ENCODE measurements at regions not wholly inside any gene's neighbourhood (a gene's known extent, or its start where the extent isn't known, plus 50 kb on each side); places are given as distances from the start of the nearest gene placed in this dataset.

- TF ChIP-seq CTCF (conservative IDR thresholded peaks at IDR 0.05; ENCODE audit: low read depth, low read length) = no peak
Observed at GRCh38 chr1:168806952-168807351, 77.9 kb upstream of the DPT start.

DNA sequence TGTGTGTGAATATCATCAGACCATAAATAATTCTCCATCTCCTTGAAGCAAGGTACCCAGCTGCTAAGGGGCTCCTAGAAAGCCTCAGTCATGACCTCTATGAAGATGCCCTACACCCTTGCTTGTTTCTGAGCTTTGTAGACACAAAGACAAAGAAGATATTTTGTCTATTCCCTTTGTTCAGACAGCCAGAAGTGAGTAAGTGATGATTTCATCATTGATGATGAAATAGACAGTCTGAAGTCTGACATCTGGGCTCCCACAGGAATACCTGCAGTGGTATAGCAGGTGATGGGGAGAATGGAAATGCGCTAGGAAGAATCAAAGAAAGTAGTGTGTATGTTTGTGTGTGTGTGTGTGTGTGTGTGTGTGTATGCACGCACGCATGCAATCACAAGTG, 82.2 kb upstream of the DPT start:
- no peak for DNase-seq (ENCODE audit: low read depth)
- no peak for TF ChIP-seq CTCF (conservative IDR thresholded peaks at IDR 0.05; ENCODE audit: low read depth, low read length)
- no peak overlapping the region for H3K4me3 ChIP-seq (ENCODE audit: low read length)

More at GRCh38 chr1:168806952-168807351, 77.9 kb upstream of the DPT start:
- DNase-seq (ENCODE audit: low read depth) = no peak
- H3K4me3 ChIP-seq (ENCODE audit: low read length) = no peak overlapping the region

DNA sequence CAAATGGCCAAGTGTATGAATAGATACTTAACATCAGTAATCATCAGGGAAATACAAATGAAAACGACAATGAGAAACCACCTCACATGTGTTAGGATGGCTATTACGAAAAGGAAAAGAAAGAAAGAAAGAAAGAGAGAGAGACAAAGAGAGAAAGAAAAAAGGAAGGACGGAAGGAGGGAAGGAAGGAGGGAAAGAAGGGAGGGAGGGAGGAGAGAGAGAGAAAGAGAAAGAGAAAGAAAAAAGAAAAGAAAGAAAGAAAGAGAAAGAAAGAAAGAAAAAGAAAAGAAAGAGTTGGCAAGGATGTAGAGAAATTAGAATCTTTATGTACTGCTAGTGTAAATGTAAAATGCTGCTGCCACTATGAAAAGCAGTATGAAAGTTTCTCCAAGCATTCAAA, 90.7 kb upstream of the DPT start:
- DNase-seq (ENCODE audit: low read depth) = no peak
- no peak for TF ChIP-seq CTCF (conservative IDR thresholded peaks at IDR 0.05; ENCODE audit: low read depth, low read length)
- H3K4me3 ChIP-seq (ENCODE audit: low read length) = no peak overlapping the region

GRCh38 chr1:168821434-168821833, 92.4 kb upstream of the DPT start:
- H3K4me3 ChIP-seq (ENCODE audit: low read length) = no peak overlapping the region
- DNase-seq (ENCODE audit: low read depth) = no peak
- TF ChIP-seq CTCF (conservative IDR thresholded peaks at IDR 0.05; ENCODE audit: low read depth, low read length) = no peak

- no peak overlapping the region for H3K4me3 ChIP-seq (ENCODE audit: low read length)
- no peak for TF ChIP-seq CTCF (conservative IDR thresholded peaks at IDR 0.05; ENCODE audit: low read depth, low read length)
- no peak for DNase-seq (ENCODE audit: low read depth)
Observed at GRCh38 chr1:168822911-168823310, 93.9 kb upstream of the DPT start.

- DNase-seq (ENCODE audit: low read depth) = no peak
- no peak overlapping the region for H3K4me3 ChIP-seq (ENCODE audit: low read length)
- TF ChIP-seq CTCF (conservative IDR thresholded peaks at IDR 0.05; ENCODE audit: low read depth, low read length) = no peak
Observed at GRCh38 chr1:168823988-168824387, 95.0 kb upstream of the DPT start.

DNA sequence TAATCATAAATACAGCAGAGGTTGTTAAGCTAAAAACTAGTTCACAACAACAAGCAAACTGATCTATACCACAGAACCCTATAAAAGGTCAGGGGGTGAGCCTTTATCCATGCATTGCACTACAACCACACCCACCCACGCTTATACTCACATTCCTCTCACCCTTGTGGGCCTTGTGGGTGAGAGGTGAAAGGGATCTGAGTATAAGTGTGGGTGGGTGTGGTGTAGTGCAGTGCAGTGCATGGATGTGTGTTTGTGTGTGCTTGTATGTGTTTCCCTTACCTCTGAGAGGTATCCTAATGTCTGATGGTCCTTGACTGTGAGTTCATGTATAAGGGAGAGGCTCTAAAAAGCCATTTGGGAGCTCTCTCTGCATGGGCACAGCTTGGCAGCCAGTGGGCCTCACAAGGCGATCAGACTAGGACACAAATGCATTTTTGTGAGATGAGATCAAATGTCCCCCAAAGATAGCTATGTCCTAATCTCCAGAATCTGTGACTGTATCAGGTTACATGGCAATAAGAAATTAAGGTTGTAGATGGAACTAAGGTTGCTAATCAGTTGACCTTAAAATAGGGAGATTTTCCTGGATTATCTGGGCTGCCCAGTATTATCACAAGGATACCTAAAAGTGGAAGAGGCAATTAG, 95.5 kb upstream of the DPT start:
- no peak overlapping the region for H3K4me3 ChIP-seq (ENCODE audit: low read length)
- no peak for DNase-seq (ENCODE audit: low read depth)
- no peak for TF ChIP-seq CTCF (conservative IDR thresholded peaks at IDR 0.05; ENCODE audit: low read depth, low read length)
